Small intestine (tissue), 7 donors: ENCODE measurements at regions not wholly inside any gene's neighbourhood (a gene's known extent, or its start where the extent isn't known, plus 50 kb on each side); places are given as distances from the start of the nearest gene placed in this dataset.

Source experiments
- DNase-seq, 2 donors: peaks; one replicate each; pipeline versions ENCODE4 v3.0.0 to v3.0.0-alpha.2; 2013
- FAIRE-seq: peaks from 2 replicates; lab custom pipeline; 2012; peaks lifted over from hg19 to GRCh38; lab: Jason Lieb, UNC
- H3K27ac ChIP-seq, 3 donors: one replicate each; pipeline ENCODE4 v1.5.1; 2013; ENCODE audit warnings: low read length in 2 of 3, mild to moderate bottlenecking in 2 of 3, control low read depth in 1 of 3, inconsistent platforms in 1 of 3, low read depth in 1 of 3, moderate library complexity in 1 of 3
- H3K27me3 ChIP-seq, 3 donors: one replicate each; pipeline ENCODE4 v1.6.1; 2013; ENCODE audit warnings: low read length in 3 of 3, inconsistent platforms in 1 of 3; ENCODE audit not compliant: control insufficient read depth in 3 of 3, insufficient read depth in 3 of 3
- H3K36me3 ChIP-seq, 3 donors: one replicate each; pipeline ENCODE4 v1.6.1; 2013; ENCODE audit warnings: low read length in 3 of 3, inconsistent platforms in 1 of 3, low read depth in 1 of 3, mild to moderate bottlenecking in 1 of 3, moderate library complexity in 1 of 3; ENCODE audit not compliant: control insufficient read depth in 3 of 3, insufficient read depth in 2 of 3
- H3K4me1 ChIP-seq, 3 donors: one replicate each; pipeline ENCODE4 v1.6.1; 2013; ENCODE audit warnings: low read length in 2 of 3, inconsistent platforms in 1 of 3, low read depth in 1 of 3, mild to moderate bottlenecking in 1 of 3, moderate library complexity in 1 of 3; ENCODE audit not compliant: control insufficient read depth in 3 of 3, insufficient read depth in 2 of 3
- H3K4me3 ChIP-seq, 3 donors: one replicate each; pipeline ENCODE4 v1.5.1; 2013; ENCODE audit warnings: low read length in 3 of 3, control low read depth in 1 of 3, inconsistent platforms in 1 of 3, low read depth in 1 of 3, mild to moderate bottlenecking in 1 of 3, moderate library complexity in 1 of 3
- H3K9me3 ChIP-seq, 2 donors: one replicate each; pipeline ENCODE4 v1.6.1; 2013; ENCODE audit warnings: low read depth in 1 of 2, low read length in 1 of 2; ENCODE audit not compliant: control insufficient read depth in 2 of 2, insufficient read depth in 1 of 2
- WGBS, 3 donors: extraction: QIAGEN DNeasy Blood & Tissue Kit; methylation state at CpG; one replicate each; pipeline ENCODE4 v1.1.7; 2013; 5-methylcytosine and 5-hydroxymethylcytosine counted together
- donor health status: healthy with polysubstance abuse.
- donor health status: control.
- donor health status: control.
- donor health status: Bipolar disorder and iron deficiency.
- donor health status: healthy.

DNA sequence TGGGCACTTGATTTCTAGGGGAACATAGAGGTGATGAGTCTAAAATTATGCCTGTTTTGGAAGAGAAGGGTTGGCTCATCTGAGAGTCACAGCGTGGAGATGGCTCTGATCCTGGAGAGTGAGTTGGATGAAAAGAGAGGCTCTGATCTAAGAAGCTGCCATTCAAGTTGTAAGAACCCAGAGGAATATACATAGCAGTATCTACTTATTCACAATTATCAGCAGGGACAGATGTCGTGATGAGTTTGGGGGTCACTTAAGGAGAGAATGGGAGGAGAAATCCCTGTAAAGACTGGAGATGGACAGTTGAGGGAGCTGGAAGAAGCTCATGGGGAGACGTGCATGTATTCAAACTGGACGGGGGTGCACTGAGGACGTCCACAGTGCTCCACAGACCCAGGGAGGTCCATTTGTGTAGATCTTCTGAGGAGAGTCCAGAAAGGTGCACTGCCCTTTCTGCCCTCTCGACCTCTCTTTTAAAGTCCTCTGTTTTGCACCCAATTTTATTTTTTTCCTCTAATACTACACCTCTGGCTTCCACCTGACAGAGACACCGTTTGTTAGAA, 124.7 kb upstream of the SSTR4 start:
- Histone ChIP-seq H3K4me3 (no peak overlapping the region), H3K27me3 (no peaks in the 10 kb centered on the region), H3K4me1 (no peaks in the 10 kb centered on the region), H3K27ac (no peak overlapping the region), H3K36me3 (no peaks in the 10 kb centered on the region), H3K9me3 (no peaks in the 10 kb centered on the region)
- WGBS, 3 donors: 55 to 73% (median 56%) methylated on average over 7 of the region's 7 CpGs
- DNase-seq: no peak
- no peak for FAIRE-seq

DNA sequence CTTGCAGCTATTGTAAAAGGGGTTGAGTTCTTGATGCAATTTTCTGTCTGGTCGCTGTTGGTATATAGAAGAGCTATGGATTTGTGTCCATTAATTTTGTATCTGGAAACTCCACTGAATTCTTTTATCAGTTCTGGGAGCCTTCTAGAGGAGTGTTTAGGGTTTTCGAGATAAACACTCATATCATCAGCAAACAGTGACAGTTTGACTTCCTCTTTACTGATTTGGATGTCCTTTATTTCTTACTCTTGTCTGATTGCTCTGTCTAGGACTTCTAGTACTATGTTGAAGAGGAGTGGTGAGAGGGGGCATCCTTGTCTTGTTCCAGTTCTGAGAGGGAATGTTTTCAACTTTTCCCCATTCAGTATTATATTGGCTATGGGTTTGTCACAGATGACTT, 120.8 kb upstream of the SSTR4 start:
- 75 to 88% (median 75%) methylated on average over 2 of the region's 2 CpGs for WGBS, 3 donors
- Histone ChIP-seq H3K4me3 (no peak overlapping the region), H3K27ac (no peak overlapping the region), H3K36me3 (no peaks in the 10 kb centered on the region), H3K4me1 (no peaks in the 10 kb centered on the region), H3K9me3 (no peaks in the 10 kb centered on the region), H3K27me3 (no peaks in the 10 kb centered on the region)
- DNase-seq (no peak), FAIRE-seq (no peak)

DNA sequence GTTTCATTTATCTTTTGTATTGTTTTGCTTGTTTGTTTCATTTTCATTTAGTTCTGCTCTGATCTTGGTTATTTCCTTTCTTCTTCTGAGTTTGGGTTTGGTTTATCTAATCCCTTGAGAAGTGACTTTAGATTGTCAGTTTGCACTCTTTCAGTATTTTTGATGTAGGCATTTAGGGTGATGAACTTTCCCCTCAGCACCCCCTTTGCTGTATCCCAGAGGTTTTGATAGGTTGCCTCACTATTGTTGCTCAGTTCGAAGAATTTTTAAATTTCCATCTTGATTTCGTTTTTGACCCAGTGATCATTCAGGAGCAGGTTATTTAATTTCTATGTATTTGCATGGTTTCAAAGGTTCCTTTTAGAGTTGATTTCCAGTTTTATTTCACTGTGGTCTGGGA, 119.6 kb upstream of the SSTR4 start:
- no peak overlapping the region for H3K4me3 ChIP-seq
- DNase-seq (no peak), FAIRE-seq (peak; percentile 59)
- H3K27ac ChIP-seq: no peak overlapping the region
- no peaks in the 10 kb centered on the region for H3K4me1 ChIP-seq
- WGBS, 3 donors: 76 to 88% (median 78%) methylated on average over 2 of the region's 2 CpGs
- no peaks in the 10 kb centered on the region for H3K27me3 ChIP-seq
- H3K36me3 ChIP-seq: no peaks in the 10 kb centered on the region
- H3K9me3 ChIP-seq: no peaks in the 10 kb centered on the region

DNA sequence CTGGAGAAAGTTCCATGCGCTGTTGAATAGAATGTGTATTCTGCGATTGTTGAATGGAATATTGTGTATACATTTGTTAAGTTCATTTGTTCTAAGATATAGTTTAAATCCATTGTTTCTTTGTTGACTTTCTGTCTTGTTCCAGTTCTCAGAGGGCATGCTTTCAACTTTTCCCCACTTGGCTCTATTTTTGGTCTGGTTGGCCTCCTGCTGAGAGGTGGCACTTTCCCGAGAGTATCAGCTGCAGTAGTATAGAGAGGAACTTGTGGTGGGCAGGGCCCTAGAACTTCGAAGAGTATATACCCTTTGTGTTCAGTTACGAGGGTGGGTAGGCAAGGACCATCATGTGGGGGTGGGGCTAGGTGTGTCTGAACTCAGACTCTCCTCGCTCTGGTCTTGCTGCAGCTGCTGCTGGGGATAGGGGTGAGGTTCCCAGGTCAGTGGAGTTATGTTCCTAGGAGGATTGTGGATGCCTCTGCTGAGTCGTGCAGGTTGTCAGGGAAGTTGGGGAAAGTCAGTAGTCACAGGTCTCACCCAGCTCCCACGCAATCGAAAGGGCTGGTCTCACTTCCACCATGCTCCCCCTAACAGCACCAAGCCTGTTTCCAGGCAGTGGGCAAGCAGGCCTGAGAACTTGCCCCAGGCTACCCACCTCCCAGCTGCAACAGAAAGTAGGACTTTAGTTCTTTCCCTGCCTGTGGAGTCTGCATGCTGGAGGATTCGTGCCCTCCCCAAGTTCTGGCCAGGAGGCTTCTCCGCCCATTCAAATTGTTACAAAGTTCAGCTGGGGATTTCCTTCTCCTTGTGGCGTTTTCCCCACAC, 118.9 kb upstream of the SSTR4 start:
- FAIRE-seq: no peak
- Histone ChIP-seq H3K36me3 (no peaks in the 10 kb centered on the region), H3K9me3 (no peaks in the 10 kb centered on the region), H3K4me3 (no peak overlapping the region), H3K27ac (no peak overlapping the region), H3K27me3 (no peaks in the 10 kb centered on the region), H3K4me1 (no peaks in the 10 kb centered on the region)
- WGBS, 3 donors: 65 to 82% (median 74%) methylated on average over 12 of the region's 12 CpGs
- no peak for DNase-seq

DNA sequence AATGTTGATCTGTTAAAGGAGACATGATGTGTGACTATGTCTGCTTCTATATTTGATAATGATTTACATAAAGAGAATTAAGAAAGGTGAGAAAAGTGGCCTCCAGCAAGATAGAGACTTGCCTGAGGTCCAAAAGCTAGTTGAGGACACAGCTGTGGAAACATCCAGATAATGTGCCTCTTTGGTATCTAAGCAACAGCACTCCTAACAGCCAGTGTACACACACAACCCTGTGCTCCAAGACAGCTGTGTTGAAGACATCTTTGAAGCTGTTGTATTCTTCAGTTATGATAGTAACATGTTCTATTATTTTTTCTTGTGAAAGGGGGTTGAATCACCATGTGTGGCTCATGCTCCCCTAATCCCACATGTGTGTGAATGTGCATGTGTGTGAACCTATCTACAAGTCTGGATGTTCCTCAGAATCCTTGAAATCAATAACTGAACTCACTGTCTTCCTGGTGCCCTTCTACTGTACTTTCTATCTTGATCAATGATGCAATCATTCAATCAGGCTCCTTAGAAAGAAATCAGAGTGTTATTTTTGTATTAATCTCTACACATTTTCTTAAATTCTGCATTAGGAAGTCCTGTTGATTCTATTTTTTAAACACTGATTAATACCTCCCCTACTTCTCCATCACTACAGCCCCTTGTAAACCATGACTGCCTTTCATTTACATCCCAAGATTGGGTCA, 116.7 kb upstream of the SSTR4 start:
- no peak overlapping the region for H3K4me3 ChIP-seq
- DNase-seq: no peak
- no peaks in the 10 kb centered on the region for H3K4me1 ChIP-seq
- no peaks in the 10 kb centered on the region for H3K36me3 ChIP-seq
- H3K27me3 ChIP-seq: no peaks in the 10 kb centered on the region
- H3K9me3 ChIP-seq: no peaks in the 10 kb centered on the region
- FAIRE-seq: no peak
- no peak overlapping the region for H3K27ac ChIP-seq

DNA sequence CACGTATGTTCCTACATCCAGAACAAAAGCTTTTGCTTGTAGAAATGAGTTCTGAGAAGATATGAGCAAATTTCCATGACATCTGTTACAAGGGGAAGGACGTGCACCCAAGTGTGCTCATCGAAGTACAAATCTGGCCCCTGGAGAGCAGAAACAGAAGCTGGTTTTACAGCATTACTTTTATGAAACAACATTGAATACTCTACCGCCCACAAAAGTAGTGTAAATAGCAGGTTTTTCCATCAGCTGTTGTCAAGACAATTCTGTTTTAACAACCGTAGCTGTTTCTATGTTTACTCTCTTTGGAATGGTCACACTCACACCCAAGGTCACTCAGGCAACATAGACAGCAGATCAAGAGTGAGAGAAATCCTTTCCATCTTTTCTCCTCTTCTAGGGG, 114.2 kb upstream of the SSTR4 start:
- Histone ChIP-seq H3K27ac (no peak overlapping the region), H3K27me3 (no peaks in the 10 kb centered on the region), H3K36me3 (no peaks in the 10 kb centered on the region), H3K4me3 (no peak overlapping the region), H3K9me3 (no peaks in the 10 kb centered on the region), H3K4me1 (no peaks in the 10 kb centered on the region)
- DNase-seq: no peak
- WGBS, 3 donors: 69 to 76% (median 72%) methylated on average over 5 of the region's 5 CpGs
- no peak for FAIRE-seq

DNA sequence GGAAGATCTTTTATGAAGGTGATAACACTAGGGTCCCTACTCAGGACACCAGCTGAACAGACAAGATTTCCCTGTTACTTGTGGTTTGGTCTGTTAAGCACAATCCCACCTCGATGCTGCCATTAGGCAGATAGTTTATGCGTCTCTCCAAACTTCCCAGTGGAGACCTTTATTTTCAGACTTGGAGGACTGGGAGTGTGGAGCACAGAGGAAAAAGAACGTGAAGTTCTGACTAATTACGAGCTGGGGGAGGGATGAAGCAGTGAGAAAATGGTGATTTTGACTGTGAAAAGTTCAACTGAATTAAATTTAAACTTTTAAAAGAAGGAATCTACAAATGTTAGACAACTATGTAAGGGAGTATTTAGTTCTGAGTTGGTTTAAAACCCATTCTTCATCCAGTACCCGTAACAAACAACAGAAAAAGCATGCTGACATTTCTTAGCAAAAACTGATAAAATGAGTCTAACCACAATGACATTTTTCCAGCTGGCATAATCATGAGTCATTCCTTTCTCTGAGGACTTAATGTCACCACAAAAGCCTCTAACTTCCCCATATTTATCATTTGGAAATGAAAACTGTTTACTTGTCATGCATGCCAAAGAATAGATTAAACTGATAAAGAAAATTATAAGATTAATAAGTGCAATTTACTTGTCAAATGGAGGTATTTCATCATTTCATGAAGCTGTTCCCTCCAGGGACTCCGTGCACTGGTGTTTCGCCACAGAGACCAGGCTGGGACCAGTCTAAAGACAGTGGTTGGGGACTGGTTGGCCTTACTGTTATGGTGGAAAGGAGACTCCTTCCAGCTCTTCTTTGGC, 113.3 kb upstream of the SSTR4 start:
- Histone ChIP-seq H3K4me3 (no peak overlapping the region), H3K9me3 (no peaks in the 10 kb centered on the region), H3K36me3 (no peaks in the 10 kb centered on the region), H3K27me3 (no peaks in the 10 kb centered on the region), H3K27ac (no peak overlapping the region), H3K4me1 (no peaks in the 10 kb centered on the region)
- DNase-seq (no peak), FAIRE-seq (no peak)
- 67 to 79% (median 70%) methylated on average over 7 of the region's 7 CpGs for WGBS, 3 donors

DNA sequence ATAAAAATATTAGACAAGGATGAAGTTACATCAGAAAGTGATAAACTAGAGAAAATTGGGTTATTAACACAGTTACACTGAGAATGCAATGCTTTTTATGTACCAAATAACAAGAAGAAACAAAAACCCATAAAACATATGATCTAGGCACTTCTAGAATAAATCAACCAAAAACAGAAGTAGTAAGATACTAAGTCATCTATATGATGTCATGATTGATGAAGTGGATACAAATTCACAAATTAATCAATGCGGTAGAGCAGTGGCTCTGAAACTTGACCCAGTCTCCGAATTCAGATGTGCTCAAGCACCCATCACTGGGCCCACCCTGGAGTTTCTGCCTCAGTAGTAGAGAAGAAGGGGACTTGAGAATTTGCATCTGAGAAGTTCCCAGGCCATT, 112.1 kb upstream of the SSTR4 start:
- Histone ChIP-seq H3K4me1 (no peaks in the 10 kb centered on the region), H3K9me3 (no peaks in the 10 kb centered on the region), H3K27me3 (no peaks in the 10 kb centered on the region), H3K4me3 (no peak overlapping the region), H3K36me3 (no peaks in the 10 kb centered on the region), H3K27ac (no peak overlapping the region)
- DNase-seq (no peak), FAIRE-seq (no peak)
- 69 to 90% (median 87%) methylated on average over 2 of the region's 2 CpGs for WGBS, 3 donors
